Stimulated activated CD4-positive, alpha-beta T cell treated with anti-CD3 and anti-CD28 coated beads, Interleukin-4, amount 100 ng/mL, for 24 hours (primary cell): ENCODE measurements at regions not wholly inside any gene's neighbourhood (a gene's known extent, or its start where the extent isn't known, plus 50 kb on each side); places are given as distances from the start of the nearest gene placed in this dataset.

ENCODE experiments used
- DNase-seq: peaks from one replicate; pipeline ENCODE4 v3.0.0-alpha.2; 2020

DNA sequence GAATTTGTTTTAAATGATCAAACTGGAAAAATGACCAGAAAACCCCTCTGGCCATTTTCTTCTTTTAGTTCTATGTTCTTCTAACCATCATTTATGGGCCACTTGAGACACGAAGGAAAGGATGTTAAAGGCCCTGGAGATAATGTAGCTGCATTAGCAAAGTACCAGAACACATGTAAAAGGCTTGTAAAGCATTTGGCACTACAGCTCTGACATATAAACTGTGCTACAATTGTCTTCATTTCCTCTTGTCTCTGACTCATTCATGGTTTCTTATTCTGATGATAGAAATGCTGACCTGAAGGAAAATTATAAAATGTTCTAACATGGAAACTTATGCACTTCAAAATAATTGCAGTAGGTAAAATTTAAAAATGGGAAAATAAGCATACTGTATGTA is 388.7 kb downstream of the FAT4 start:
- no peak for DNase-seq

DNA sequence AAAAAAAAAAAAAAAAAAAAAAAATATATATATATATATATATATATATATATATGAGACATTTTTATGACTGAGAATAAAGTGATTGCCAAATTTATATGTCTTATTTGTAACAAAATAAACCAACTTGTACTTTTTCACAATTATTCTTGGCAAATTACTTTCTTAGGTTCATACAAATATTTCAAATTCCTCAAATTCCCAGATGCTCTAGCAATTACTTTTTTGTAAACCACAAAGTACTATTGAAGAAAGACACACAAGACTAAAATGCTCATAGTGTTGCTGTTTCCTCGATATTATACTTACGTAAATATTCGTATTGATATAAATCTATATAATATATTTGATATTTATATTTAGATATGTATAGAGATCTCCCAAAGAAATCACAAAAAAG is 390.0 kb downstream of the FAT4 start:
- no peak for DNase-seq

DNA sequence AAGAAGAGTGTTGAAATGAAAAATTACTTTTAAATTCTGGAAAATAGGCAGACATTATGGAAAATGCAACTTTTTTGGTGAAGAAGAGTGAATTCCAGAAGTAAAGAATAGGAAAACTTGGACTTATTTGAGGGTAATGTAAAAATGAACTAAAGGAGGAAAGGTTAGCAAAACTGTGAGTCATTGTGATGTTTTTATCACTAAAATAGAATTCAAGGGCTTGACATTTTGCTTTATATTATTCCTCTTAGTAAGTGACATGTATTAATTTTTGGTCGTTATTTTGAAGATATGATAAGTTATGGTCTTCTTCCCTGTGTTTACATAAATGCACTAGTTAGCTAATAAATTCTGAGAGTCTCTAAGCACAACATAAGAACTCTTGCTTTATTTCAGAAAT is 390.9 kb downstream of the FAT4 start:
- DNase-seq = no peak

DNA sequence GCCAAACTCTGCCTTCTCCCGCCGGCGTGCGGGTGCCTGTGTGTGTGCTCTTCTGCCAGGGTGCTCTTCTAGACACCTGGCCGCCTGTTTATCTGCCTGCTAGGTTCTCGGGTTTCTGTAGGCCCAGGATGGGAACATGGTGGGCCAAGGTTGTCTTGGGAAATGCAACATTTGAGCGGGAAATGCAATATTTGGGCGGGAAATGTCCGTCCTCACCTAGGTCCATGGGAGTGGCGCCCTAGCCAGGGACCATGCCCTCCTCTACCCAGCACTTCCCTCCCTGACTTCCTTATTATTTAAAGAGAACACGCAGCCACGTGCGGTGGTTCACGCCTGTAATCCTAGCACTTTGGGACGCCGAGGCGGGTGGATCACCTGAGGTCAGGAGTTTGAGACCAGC is 392.6 kb downstream of the FAT4 start:
- no peak for DNase-seq

DNA sequence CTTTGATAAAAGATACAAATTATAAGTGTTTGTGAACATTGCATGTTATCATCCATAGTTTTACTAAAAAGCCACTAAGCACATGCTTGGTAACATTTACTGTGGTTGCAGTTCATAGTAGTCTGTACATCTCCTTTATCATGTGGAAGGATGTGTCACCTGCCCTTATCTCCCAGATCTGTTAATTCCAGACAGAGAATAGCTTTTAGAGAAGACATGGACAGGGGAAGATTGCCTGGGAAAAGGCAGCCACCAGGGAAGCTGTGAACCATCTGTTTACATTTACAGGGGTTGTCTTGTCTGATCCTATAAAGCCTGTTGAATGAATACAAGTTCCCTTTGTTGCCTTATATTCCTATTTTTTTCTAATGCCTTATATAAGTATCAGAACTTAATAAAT is 396.0 kb downstream of the FAT4 start:
- DNase-seq = no peak

DNA sequence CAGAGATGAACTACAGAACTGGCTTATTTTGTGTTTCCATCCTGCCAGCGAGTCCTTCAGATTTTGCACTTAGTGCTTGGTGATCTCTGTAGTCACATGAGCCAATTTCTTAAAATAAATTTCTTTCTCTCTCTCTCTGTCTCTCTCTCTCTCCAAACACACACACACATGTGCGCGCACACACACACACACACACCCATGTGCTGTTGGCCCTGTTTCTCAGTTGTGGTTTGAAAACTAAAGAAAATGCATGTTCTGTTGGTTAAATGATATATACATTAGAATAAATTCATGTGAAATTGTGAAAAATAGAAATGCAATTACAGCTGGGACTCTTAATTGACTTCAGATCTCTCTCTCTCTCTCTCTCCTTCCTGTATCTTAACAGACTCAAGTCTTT is 399.3 kb downstream of the FAT4 start:
- no peak for DNase-seq

DNA sequence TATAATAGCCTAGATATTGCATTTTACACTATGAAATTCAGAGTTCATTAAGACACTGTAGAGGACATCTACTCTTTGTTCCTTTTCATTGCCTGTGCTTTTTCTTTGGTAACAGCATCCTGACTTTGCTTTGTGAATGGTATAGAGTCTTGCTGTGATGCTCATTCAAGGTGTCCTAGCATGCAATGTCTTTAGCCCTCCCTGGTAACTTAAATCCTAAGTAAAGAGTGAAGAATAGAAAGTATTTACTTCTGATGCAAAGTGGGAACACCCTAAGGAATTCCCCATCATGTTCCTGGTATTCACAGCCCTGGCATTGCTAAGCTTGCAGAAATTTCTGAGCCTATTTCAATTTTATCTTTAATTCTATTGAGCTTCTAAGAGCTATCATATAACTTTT is 400.1 kb downstream of the FAT4 start:
- no peak for DNase-seq

DNA sequence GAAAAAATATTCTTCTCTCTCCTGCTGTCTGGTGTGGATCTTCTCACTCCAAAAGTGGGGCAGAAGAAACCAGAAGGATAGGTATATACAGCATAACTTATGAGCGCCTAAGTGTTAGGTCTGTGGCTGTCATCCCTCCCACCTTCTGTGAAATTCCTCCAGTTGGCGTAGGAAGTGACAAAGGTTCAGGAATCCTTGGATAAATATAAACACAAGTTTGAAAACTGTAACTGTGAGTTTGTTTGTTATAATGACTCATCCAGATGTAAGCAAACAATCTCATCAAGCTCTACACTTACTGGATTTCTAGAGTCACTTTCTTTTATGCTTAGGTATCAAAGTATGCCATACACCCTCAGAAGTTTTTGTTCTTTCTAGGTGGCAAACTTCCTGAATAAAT is 405.2 kb downstream of the FAT4 start:
- DNase-seq = no peak

DNA sequence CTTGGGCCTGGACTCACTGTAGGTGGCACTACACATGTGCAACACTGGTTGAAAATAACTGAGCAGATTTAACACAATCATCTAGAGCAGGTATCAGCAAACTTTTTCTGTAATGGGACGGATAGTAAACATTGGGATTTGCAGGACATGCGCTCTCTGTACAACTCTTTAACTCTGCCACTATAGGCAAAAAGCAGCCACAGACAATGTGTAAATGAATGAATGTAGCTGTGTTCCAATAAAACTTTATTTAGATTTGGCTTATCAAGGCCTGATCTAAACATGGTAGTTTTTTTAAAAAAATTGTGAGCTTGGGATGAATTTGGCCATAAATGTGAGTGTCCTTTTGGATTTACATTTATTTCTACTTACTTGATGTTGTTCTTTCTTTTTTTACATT is 407.3 kb downstream of the FAT4 start:
- DNase-seq = no peak

DNA sequence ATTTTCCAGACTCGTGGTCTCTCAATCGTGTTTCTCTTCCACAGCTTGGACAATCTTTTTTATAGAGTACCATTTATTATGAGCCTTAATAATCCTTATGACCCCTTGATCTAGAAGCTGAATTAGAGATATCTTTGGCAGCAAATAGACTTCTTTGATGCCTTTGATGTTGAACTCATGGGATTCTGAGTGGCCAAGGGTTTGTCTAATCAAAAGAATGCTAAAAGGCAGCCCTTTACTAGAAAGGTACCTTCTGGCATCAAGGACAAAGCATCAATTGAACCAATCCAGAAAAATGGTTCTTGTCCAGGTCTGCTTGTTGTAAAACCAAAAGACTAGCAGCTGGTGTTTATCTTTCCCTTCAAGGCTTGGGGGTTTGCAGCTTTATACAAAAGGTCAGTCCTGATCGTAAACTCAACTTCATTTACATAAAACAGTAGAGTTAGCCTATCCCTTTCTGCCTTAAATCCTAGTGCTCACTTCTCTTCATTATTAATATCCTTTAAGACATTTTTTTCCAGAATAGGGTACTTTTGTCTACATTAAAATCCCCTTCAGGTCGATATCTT is 411.3 kb downstream of the FAT4 start:
- DNase-seq = no peak

DNA sequence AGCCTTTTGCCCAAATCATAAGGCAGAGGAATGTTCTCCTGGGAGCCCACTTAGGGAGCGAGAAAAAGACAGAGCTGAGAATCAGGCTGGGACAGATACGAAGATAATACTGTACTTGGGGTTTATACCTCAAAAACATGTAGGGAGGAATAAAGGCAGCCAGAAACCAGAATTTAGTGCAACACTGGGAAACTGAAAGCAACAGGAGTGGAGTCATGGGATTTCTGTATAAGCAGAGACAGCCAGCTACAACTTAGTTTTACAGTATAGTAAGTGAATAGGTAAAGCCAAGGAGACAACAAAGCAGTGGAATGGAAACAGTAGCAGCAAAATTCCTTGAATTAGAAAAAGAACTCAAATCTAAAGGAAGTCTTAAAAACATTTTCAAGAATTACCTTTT is 413.2 kb downstream of the FAT4 start:
- DNase-seq = no peak

DNA sequence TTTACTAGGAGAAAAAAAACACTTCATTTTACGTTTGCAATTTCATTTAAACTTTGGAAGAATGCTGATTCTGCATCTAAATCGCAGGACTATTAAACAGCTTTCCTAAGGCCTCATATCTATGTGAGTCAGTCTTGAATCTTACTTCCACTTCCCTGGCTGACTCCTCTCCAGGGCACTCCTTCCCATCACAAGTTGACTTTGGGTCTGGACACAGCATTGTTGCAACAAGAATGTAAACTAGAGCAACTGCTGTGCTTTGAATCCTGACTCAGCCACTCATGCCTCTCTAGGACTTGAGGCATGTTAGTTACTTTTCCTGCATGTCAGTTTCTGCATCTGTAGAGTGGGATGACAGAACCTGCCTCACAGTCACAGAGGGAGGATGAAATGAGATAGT is 413.8 kb downstream of the FAT4 start:
- DNase-seq = no peak

DNA sequence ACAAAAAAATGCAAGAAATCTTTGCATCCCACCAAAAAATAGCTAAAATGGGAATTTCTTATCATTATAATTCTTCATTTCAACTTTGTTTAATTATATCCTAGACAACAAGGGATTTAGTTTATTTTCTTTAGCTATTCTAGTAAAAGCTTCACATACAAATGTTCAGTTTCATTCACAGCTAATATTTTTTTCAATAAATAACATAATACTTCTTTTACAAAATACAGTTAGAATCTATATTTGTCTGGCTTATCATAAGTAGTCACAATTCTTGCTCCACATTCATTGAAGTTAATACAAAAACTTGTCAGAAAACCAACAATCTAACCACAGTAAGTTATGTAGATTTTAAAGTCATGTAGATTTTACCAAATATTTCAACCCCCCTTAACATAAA is 414.4 kb downstream of the FAT4 start:
- DNase-seq = no peak

DNA sequence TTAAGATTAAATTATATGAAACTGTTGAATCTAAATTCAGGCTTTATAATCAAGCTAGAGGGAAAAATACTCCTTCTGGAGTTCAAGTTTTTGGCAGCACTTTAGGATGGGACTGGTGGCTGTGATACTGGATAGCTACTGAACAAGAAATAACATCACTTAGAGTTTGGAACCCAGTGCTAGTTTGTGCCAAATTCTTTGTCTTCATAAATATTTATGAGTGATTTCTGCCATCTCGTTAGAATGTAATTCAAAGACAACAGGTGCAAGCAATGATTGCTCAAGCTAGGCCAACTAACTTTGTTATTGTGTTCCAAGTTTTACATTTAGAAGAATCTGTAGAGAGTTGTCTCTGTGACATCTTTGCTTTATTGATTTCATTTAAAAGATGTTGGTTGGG is 417.9 kb downstream of the FAT4 start:
- DNase-seq = no peak

DNA sequence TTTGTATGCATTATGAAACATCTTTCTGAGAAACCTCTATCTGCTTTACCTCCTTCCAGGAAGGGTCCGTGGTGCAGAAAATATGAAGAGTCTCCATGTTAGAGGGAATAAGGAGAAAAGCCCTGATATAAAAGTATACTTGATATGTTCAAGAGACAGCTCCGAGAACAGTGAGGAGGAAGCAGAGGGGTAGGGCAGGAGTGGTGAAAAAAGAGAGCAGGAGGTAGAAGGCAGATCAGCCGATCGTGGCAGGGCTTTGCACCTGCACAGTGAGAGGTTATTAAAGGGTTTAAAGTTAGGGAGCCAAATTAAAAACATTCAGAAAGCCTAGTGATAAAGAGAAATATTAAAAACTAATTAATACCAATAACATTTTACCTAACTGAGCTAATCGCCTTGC is 419.7 kb downstream of the FAT4 start:
- no peak for DNase-seq

DNA sequence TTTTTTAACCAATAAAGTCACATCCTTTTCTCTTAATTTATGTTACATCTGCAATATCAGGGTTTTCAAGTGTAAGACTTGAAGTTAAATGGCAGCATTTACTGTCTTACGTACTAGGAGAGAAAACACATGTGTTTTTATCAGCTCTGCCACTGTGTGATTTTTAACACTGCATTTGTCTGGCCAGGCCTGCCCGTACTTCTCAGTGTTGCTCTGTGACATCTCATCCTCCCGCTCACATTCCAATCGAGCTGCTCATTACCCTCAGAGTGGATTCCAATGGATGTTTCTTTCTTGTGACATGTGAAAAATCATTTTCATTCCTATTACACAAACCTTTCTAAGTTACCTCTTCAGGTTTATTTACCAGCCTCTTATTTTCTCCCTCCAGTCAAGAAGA is 420.3 kb downstream of the FAT4 start:
- no peak for DNase-seq

DNA sequence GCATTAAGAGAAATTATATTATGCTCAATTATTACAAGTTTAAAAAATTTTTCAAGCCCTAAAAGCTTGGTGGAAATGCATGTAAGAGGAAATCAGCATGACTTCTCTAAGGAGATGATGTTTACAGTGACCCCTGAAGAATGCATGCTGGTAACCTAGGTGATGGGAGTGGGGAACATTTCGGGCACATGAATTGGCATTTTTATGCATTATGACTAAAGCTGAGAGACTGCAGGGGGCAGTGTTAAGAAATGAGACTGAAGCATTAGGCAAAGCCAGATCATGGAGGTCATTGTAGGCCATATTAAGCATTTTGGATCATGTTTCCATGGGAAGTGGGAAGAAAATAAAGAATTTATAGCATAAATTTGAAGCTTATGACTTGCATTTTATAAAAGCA is 421.3 kb downstream of the FAT4 start:
- DNase-seq = no peak

DNA sequence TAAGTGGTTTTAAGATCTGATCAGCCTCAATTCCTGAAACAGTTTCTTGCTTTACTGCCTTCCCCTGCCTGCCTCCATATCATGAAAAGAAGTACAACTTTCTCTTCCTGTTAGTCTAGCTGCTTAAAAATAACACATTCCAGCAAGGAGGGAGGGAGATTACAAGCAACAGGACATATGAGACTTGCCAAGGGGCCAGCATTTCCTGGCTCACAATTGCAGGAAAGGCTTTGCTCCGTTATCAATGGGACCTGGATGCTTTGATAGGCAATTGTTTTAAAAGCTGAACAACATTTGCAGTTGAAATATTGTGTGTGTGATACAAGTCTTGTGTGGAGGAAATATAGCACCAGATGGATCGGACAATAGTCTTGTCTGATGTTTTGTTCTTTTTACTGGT is 425.0 kb downstream of the FAT4 start:
- DNase-seq = no peak

DNA sequence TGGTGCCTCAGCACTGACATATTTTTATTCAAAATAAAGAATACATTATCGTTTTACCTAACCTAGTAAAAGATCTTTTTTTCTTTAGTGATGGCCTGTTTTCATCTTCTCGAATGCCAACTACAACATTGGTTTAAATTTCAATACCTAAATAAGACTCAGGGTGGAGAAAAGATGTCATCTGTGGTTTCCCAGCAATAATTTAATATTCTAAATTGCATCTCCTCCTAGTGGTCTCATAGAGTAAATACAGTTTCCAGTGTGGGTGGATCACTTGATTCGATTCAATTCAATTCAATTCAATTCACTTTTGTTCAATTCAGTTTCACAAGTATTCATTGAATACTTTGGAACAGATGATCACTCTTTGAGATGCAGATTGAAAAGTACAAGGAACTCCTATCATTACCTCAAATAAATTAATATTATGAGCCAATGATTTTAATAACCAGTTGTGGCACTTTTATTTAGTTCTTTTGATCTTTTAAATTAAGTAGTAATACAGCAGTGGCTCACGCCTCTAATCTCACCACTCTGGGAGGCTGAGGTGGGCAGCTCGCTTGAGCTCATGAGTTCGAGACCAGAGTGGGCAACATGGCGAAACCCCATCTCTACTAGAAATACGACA is 427.2 kb downstream of the FAT4 start:
- DNase-seq = no peak

DNA sequence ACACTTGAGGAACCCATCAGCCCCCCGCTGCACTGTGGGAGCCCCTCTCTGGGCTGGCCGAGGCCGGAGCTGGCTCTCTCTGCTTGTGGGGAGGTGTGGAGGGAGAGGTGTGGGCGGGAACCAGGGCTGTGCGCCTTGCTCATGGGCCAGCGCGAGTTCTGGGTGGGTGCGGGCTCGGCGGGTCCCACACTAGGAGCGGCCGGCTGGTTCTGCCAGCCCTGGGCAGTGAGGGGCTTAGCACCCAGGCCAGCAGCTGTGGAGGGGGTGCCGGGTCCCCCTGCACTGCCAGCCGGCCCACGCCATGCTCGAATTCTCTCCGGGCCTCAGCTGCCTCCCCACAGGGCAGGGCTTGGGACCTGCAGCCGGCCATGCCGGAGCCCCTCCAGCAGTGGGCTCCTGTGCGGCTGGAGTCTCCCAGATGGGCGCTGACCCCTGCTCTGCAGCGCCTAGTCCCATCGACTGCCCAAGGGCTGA is 430.2 kb downstream of the FAT4 start:
- no peak for DNase-seq

DNA sequence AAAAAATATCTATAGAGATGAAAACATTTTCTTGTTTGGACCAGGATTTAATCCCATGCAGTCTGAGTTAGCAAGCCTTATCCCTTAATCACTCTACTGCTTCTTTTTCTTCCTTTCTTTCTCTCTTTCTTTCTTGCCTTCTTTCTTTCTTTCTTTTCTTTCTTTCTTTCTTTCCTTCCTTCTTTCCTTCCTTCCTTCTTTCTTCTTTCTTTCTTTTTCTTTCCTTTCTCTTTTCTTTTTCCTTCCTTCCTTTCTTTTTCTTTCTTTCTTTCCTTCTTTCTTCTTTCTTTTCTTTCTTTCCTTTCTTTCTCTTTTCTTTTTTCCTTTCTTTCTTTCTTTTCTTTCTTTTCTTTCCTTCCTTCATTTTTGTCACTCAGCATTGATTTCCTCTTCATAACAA is 434.6 kb downstream of the FAT4 start:
- no peak for DNase-seq

DNA sequence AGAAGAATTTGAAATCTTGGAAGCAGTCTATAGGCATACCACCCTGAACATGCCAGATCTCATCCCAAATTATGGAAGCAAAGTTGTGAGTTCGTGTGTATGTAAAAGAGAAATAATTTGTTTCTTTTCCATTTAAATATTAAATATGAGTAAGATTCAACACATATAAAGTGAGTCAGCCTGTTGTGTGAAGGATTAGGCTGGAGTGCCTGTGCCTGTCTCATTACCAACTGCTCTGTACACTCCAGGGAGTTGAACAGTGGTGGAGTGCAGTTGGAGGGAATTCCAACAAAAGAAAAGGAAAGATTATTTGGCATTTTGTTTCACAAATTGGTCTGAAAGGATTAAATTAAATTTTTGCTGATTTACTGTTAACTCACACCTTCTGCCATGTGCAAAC is 435.6 kb downstream of the FAT4 start:
- no peak for DNase-seq

DNA sequence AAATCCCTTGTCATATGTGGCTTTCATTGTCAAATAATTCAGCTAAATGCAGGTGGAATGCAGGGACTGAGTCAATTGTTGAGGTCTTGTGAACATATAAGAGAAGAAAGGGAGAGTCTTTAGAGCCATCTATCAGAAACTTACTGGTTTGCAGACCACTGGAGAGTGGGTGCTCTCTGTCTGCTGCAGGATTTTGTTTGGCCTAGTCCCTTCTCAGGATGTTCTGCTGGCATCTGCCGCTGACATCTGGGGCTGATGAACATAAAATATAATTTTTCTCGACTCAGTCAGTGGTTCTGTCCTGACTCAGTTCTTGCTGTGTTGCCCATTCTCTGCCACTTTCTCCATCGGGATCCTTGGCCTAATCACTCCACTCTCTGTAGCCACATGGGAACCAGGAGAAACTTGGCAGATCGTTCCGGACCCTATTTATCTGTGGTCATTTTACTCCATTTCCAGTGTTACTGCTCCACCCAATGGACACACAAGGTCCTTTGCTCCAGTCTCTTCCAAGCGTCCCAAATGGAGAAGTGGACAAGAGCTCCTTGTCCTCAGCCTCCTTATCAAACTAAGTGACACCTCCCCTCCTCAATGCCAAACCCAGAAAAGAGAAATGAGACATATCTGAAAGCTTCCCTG is 436.2 kb downstream of the FAT4 start:
- no peak for DNase-seq

DNA sequence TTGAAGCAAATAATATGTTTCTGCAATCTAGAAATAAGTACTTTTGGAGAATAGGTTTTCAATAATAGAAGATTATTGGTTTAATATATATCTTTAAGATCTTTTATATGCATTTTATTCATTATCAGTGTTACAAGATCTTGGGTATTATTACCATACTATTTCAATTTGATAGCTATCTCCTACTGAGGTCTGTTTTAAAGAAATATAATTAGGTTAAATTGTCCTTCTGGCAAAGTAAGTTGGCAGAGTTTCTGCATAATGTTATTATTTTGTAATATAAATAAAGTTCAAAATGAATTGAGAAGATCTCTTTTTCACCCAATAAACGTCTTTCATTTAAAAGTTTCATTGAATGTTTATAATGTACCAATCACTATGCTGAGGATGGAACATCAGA is 443.7 kb downstream of the FAT4 start:
- DNase-seq = no peak
